ENCODE measurements at regions not wholly inside any gene's neighbourhood (a gene's known extent, or its start where the extent isn't known, plus 50 kb on each side); places are given as distances from the start of the nearest gene placed in this dataset.

GRCh38 chr4:189800545-189801088 lies 140.1 kb upstream of the FRG1 start:
- Histone ChIP-seq H3K27ac (no peak overlapping the region), H3K27me3 (ENCODE audit: insufficient read depth, low read depth) (no peaks in the 10 kb centered on the region)

GRCh38 chr4:189802884-189803283 lies 137.8 kb upstream of the FRG1 start:
- Histone ChIP-seq H4K20me1 (ENCODE audit: insufficient read depth) (no peaks in the 10 kb centered on the region), H3K4me1 (ENCODE audit: low read depth, poor library complexity, severe bottlenecking) (no peaks in the 10 kb centered on the region), H3K79me2 (ENCODE audit: insufficient read depth, low read depth) (no peaks in the 10 kb centered on the region), H3K4me2 (no peak overlapping the region), H3K27ac (no peak overlapping the region), H3K9ac (no peak overlapping the region), H3K4me3 (IDR thresholded peaks at IDR 0.05; ENCODE audit: insufficient read depth, low read depth, low read length) (no peak overlapping the region), H3K27me3 (ENCODE audit: insufficient read depth, low read depth) (no peaks in the 10 kb centered on the region), H2AFZ (ENCODE audit: low read depth) (no peak overlapping the region), H3K36me3 (ENCODE audit: insufficient read depth) (no peaks in the 10 kb centered on the region)
- TF ChIP-seq CTCF (conservative IDR thresholded peaks at IDR 0.05; ENCODE audit: low read depth, low read length), result no peak; the same call in 1 of the 2 replicates

More at GRCh38 chr4:189800545-189801088, 140.1 kb upstream of the FRG1 start:
- Histone ChIP-seq H3K4me2 (no peak overlapping the region), H4K20me1 (ENCODE audit: insufficient read depth) (no peaks in the 10 kb centered on the region), H3K36me3 (ENCODE audit: insufficient read depth) (no peaks in the 10 kb centered on the region), H2AFZ (ENCODE audit: low read depth) (no peak overlapping the region), H3K79me2 (ENCODE audit: insufficient read depth, low read depth) (no peaks in the 10 kb centered on the region), H3K9ac (no peak overlapping the region), H3K4me1 (ENCODE audit: low read depth, poor library complexity, severe bottlenecking) (no peaks in the 10 kb centered on the region), H3K4me3 (IDR thresholded peaks at IDR 0.05; ENCODE audit: insufficient read depth, low read depth, low read length) (no peak overlapping the region)
- TF ChIP-seq CTCF (conservative IDR thresholded peaks at IDR 0.05; ENCODE audit: low read depth, low read length), result no peak

DNA sequence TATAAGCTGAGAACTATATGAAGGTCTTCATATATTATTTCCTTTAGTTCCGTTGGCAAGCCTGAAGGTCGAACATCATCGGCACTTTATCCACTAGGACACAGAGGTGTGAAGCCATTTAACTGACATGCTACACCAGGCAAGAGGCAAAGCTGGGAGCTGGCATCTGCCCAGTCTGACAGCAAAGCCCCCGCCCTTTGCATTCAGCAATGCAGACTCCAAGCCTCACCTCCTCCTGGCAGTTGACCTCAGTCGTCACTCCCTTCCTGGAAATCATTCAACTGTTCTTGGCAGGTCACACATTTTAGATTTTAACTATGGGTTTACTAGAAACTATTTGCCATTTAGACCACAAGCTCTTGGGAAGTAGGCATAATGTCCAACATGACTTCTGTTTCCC lies 135.8 kb upstream of the FRG1 start:
- no peak overlapping the region for H3K4me3 ChIP-seq (IDR thresholded peaks at IDR 0.05; ENCODE audit: insufficient read depth, low read depth, low read length)
- no peaks in the 10 kb centered on the region for H3K4me1 ChIP-seq (ENCODE audit: low read depth, poor library complexity, severe bottlenecking)
- no peak overlapping the region for H3K9ac ChIP-seq
- no peaks in the 10 kb centered on the region for H3K27me3 ChIP-seq (ENCODE audit: insufficient read depth, low read depth)
- no peak overlapping the region for H2AFZ ChIP-seq (ENCODE audit: low read depth)
- H3K4me2 ChIP-seq, result no peak overlapping the region
- no peak for TF ChIP-seq CTCF (conservative IDR thresholded peaks at IDR 0.05; ENCODE audit: low read depth, low read length)
- H3K27ac ChIP-seq, result no peak overlapping the region
- H3K79me2 ChIP-seq (ENCODE audit: insufficient read depth, low read depth), result no peaks in the 10 kb centered on the region
- no peaks in the 10 kb centered on the region for H3K36me3 ChIP-seq (ENCODE audit: insufficient read depth)
- H4K20me1 ChIP-seq (ENCODE audit: insufficient read depth), result no peaks in the 10 kb centered on the region

DNA sequence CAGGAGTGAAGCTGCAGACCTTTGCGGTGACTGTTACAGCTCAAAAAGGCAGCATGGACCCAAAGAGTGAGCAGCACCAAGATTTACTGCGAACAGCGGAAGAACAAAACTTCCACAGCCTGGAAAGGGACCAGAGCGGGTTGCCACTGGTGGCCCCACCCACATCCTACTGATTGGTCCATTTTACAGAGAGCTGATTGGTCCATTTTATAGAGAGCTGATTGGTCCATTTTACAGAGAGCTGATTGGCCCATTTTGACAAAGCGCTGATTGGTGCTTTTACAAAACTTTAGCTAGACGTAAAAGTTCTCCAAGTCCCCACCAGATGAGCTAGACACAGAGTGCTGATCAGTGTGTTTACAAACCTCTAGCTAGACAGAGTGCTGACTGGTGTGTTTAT lies 134.2 kb upstream of the FRG1 start:
- Histone ChIP-seq H2AFZ (ENCODE audit: low read depth) (no peak overlapping the region), H3K27me3 (ENCODE audit: insufficient read depth, low read depth) (no peaks in the 10 kb centered on the region), H3K4me2 (no peak overlapping the region), H3K36me3 (ENCODE audit: insufficient read depth) (no peaks in the 10 kb centered on the region), H3K9ac (no peak overlapping the region), H3K4me3 (IDR thresholded peaks at IDR 0.05; ENCODE audit: insufficient read depth, low read depth, low read length) (no peak overlapping the region), H4K20me1 (ENCODE audit: insufficient read depth) (no peaks in the 10 kb centered on the region), H3K4me1 (ENCODE audit: low read depth, poor library complexity, severe bottlenecking) (no peaks in the 10 kb centered on the region), H3K79me2 (ENCODE audit: insufficient read depth, low read depth) (no peaks in the 10 kb centered on the region), H3K27ac (no peak overlapping the region)
- TF ChIP-seq CTCF (conservative IDR thresholded peaks at IDR 0.05; ENCODE audit: low read depth, low read length), result no peak
